IPS-NIHi7 (cell line): ENCODE measurements at regions not wholly inside any gene's neighbourhood (a gene's known extent, or its start where the extent isn't known, plus 50 kb on each side); places are given as distances from the start of the nearest gene placed in this dataset.
A peak's percentile ranks its signal among the peaks of the same experiment; 100 is the strongest.

Source experiments
- DNase-seq: peaks from one replicate; pipeline ENCODE4 v3.0.0; 2012; ENCODE audit warnings: mixed read lengths; ENCODE audit errors: extremely low spot score

DNA sequence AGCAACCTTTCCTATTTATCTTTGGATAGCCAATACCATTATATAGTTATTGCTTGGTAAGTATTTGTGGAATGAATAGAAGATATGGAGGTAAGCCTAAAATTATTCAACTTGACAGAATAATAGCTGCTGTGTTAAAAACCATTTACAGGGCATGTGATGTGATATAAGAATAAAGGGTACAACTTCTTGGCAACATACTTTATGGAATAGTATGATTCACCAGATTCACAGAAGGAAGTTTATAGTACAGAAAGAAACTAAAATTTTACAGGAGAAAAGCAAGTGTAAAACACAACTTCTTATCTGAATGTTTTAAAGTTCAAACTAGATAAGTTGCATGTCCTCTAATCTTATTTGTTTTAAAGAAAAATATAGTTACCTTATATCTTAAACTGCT is 186.4 kb upstream of the ZRANB2 start:
- DNase-seq = no peak

GRCh38 chr1:71264039-71264438 is 183.2 kb upstream of the ZRANB2 start:
- no peak for DNase-seq

DNA sequence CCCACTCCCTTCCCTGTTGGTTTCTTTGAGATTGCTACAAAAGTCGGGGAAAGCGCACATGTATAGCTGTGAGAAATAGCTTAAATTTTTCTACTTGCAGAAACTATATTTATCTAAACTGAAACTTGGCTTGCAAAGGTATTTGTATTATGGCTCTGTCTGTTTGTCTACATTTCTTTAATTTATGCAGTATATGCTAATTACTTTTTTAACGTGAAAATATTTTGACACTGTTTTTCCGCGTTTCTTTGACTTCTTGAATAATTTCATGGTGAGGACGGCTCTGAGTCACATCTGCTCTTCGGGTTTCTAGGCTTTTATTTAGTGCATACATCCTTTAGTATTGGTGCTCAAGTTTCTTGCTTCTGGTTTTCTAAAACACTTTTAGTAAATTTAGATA is 182.1 kb upstream of the ZRANB2 start:
- DNase-seq = no peak

DNA sequence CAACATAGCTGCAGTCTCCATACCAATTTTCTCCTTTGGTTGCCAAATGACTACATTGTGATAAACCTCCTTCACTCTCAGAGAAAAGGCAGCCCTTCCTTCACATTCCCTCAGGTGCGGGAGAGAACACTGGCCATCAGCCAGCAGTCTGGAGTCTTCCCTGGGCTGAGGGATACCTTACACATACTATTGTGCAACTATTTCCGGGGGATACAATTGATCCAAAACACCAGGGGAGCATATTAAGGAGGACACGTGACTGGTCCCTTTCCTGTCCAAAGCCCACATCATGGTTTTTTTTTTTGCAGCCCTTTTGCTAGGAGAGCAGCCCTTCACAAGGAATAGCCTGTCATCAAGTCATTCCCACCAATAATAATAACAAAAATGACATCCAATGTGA is 172.1 kb upstream of the ZRANB2 start:
- no peak for DNase-seq

GRCh38 chr1:71245246-71245645 is 164.4 kb upstream of the ZRANB2 start:
- DNase-seq = no peak

GRCh38 chr1:71242239-71242638 is 161.4 kb upstream of the ZRANB2 start:
- no peak for DNase-seq

GRCh38 chr1:71240656-71241055 is 159.8 kb upstream of the ZRANB2 start:
- DNase-seq = no peak

GRCh38 chr1:71236503-71236902 is 155.7 kb upstream of the ZRANB2 start:
- DNase-seq = no peak

DNA sequence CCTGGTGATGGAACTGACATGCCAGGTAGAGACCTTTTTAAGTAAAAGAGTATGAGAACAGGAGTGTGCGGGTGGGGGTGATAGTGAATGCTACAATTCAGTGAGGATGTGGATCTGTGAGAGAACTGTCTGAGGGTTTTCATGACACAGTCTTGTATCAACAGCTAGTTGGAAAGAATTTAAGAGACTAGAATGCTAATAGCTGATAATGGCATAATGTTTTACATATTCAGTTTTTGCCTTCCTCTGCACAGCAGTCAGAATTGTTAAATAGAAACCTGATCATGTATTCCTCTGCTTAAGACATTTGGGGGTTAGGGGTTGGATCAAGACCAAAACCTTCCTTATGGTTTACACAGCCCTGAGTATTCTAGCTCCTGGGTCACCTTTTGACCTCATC is 152.8 kb upstream of the ZRANB2 start:
- DNase-seq = no peak

DNA sequence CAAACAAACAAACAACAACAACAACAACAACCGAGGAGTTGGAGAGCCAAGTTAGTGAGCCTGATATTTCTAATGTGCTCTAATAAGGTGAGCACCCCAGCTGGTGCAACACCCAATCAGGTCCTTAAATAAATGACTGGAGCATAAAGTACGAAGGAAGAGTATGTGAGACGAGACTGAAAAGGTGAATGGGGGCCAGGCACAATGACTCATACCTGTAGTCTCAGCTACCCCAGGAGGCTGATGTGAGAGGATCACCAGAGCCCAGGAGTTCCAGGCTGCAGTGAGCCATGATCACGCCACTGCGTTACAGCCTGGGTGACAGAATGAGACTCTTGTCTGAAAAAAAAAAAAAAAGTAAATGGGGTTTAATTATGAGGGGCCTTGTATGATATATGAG is 152.0 kb upstream of the ZRANB2 start:
- no peak for DNase-seq

- no peak for DNase-seq
These were observed 151.4 kb upstream of the ZRANB2 start for GRCh38 chr1:71232166-71232763.

DNA sequence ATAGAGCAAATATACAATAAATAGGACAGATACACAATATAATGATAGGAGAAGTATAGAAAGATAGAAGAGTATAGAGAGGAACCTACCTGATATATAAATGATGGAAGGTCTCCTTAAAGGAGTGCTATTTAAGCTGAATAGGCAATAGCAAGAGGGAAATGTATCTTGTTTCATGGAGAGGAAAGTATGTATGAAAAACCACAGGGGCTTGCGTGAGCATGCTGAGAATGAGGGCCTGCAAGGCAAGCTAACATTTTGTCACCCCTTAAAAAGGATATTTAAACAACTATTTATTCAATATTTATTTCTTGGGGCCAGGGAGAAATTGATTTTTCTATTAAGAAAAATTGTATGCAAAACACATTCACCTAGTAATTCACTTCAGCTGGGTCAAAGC is 150.9 kb upstream of the ZRANB2 start:
- no peak for DNase-seq

- DNase-seq = peak; percentile 14
These were observed 148.0 kb upstream of the ZRANB2 start for GRCh38 chr1:71228742-71229365.

- DNase-seq = no peak
These were observed 147.4 kb upstream of the ZRANB2 start for GRCh38 chr1:71228241-71228640.

DNA sequence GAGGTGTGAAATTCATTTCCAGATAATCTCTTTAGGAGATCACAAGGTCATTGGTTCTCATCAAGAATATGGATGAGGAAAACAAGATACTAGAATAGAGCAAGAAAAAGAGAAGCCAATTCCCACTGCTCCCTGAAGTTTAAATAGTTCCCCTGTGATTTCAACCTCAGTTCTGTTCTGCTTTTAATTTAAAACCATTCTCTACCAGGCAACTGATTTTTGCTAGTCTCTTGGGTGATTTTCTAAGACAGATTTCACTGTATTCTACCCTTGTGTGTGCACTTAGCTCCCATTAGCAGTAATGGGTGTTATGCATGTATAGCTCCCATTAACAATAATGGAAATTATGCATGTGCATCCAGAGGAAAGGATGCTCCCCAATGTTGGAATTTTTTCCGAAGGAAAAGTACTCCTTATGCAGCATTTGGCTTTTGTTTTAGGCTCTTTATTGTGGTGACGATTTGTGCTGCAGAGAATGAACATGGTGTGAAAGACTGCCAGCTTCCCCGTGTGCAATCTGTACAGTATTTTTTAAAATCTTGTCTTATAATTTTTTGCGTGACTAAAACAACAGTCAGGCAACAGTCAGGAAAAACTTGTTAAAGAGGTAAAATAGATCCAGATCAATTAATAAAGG is 144.0 kb upstream of the ZRANB2 start:
- DNase-seq = no peak

DNA sequence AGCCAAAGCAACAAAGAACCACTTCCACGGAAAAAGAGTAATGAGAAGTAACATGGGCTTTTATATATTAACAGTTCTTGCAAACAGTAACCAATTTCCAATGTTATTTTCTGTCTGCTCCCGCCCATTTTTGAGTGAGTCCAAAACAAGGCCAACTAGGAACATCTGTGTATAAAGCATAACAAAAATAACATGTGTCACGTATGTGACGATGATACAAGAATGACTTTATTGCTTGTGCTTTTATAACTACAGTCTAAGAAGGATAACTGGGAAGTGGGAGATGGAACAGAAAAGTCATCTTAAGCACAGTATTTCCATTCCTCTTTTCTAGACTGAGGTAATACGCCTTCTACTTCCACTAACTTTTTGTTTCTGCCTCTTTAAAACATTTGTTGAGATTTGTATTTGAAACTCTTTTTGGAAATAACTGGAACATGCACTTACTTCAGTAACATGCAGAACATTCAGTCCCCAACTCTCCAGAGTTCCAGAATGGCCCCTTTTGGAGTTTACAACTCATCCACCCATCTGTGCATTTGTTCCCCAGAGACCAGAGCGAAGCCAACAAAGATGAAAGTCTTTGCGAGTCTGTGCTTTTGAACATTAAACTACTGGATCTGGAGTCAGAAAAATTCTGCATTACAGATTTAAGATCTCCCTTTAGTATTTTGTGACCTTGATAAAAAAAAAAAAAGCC is 143.0 kb upstream of the ZRANB2 start:
- no peak for DNase-seq

DNA sequence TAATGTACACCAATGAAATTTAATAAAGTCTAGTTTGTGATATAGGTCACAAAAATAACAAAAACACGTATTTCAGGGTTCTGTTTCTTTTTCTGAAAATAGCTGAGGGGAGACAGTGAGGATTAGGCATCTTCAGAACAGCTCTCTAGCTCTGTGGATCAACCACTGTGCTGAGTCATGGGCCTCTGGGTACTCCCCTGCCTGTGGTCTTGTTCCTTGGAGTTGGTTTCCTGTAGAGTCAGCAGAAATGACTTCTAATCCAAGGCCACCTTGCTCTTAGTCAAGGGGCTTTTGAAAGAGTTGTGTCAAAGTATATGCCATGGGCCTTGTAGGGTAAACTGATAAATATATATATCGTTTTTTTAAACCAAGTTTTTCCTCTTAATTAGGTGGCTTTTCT is 141.8 kb upstream of the ZRANB2 start:
- no peak for DNase-seq

GRCh38 chr1:71210718-71211117 is 129.9 kb upstream of the ZRANB2 start:
- no peak for DNase-seq

GRCh38 chr1:71203241-71203640 is 122.4 kb upstream of the ZRANB2 start:
- DNase-seq = no peak

DNA sequence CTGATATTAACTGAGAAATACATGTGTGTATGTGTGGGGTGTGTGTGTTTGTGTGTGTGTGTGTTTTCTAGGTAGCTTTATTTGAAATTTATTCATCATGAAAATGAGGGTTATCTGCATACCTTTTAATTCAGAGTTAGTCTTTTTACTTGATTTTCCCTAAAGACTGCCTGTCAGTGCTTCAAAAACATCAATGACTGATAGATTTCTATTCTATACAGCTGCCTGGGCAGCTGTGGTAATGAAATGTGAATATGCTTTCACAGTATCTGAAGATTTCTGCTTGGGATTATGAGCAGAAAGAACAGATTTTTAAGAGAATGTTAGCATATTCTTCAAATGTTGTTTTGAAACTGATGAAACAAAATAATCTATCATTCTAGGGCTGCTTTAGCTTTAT is 119.7 kb upstream of the ZRANB2 start:
- no peak for DNase-seq

GRCh38 chr1:71196685-71197084 is 115.8 kb upstream of the ZRANB2 start:
- no peak for DNase-seq

- no peak for DNase-seq
These were observed 112.3 kb upstream of the ZRANB2 start for GRCh38 chr1:71193153-71193552.

- no peak for DNase-seq
These were observed 110.7 kb upstream of the ZRANB2 start for GRCh38 chr1:71191520-71191919.
